Common myeloid progenitor, CD34-positive (primary cell): ENCODE measurements at regions not wholly inside any gene's neighbourhood (a gene's known extent, or its start where the extent isn't known, plus 50 kb on each side); places are given as distances from the start of the nearest gene placed in this dataset.

Experiments used
- CTCF ChIA-PET: fragments of 350-600 bp; sonication (Branson Sonifier 250); formaldehyde crosslinking; loops from one replicate; lab custom pipeline; 2021; ENCODE audit warnings: antibody characterized with exemption; lab: Charles Lee
- POLR2A ChIA-PET: fragments of 350-600 bp; sonication (Branson Sonifier 250); formaldehyde crosslinking; loops from one replicate; lab custom pipeline; 2021; ENCODE audit warnings: antibody characterized with exemption; lab: Charles Lee
- DNase-seq, 3 donors: peaks; one replicate each; pipeline versions ENCODE4 v3.0.0 to v3.0.0-alpha.2; 2013
- H3K27ac ChIP-seq, 2 experiments: 1 replicate in 1 of 2; 2 replicates in 1 of 2; pipeline ENCODE4 v1.7.0; 2013; ENCODE audit warnings: inconsistent platforms in 2 of 2, low read length in 2 of 2, mild to moderate bottlenecking in 2 of 2, low read depth in 1 of 2, moderate library complexity in 1 of 2; ENCODE audit not compliant: severe bottlenecking in 2 of 2, insufficient read depth in 1 of 2, poor library complexity in 1 of 2
- H3K27me3 ChIP-seq, 5 experiments: replicated peaks in 2 of 5; 1 replicate in 3 of 5; 2 replicates in 2 of 5; pipeline versions ENCODE4 v1.6.1 to v1.7.0; 2013; ENCODE audit warnings: low read length in 4 of 5, mild to moderate bottlenecking in 2 of 5, moderate library complexity in 2 of 5, inconsistent platforms in 1 of 5; ENCODE audit not compliant: insufficient read depth in 5 of 5, control insufficient read depth in 4 of 5
- H3K36me3 ChIP-seq, 4 experiments: 1 replicate in 2 of 4; 2 replicates in 2 of 4; pipeline versions ENCODE4 v1.6.1 to v1.7.0; 2013; ENCODE audit warnings: low read length in 3 of 4, control low read depth in 1 of 4, mild to moderate bottlenecking in 1 of 4; ENCODE audit not compliant: control insufficient read depth in 4 of 4, insufficient read depth in 4 of 4
- H3K4me1 ChIP-seq, 4 experiments: 1 replicate in 3 of 4; 2 replicates in 1 of 4; pipeline versions ENCODE4 v1.6.1 to v1.7.1; 2013; ENCODE audit warnings: low read length in 3 of 4, mild to moderate bottlenecking in 3 of 4, control low read depth in 1 of 4, inconsistent platforms in 1 of 4, moderate library complexity in 1 of 4; ENCODE audit not compliant: control insufficient read depth in 4 of 4, insufficient read depth in 4 of 4; ENCODE audit errors: control extremely low read depth in 1 of 4
- H3K4me3 ChIP-seq, 7 experiments: 1 replicate in 4 of 7; 2 replicates in 3 of 7; pipeline versions ENCODE4 v1.5.1 to v1.7.0; 2013; ENCODE audit warnings: mild to moderate bottlenecking in 7 of 7, low read length in 6 of 7, moderate library complexity in 6 of 7, inconsistent platforms in 2 of 7, low read depth in 2 of 7, control low read depth in 1 of 7; ENCODE audit not compliant: insufficient read depth in 4 of 7, control insufficient read depth in 1 of 7; ENCODE audit errors: extremely low read depth in 1 of 7
- H3K9me3 ChIP-seq, 5 experiments: 1 replicate in 4 of 5; 2 replicates in 1 of 5; pipeline versions ENCODE4 v1.6.1 to v1.7.1; 2013; ENCODE audit warnings: low read length in 4 of 5, mild to moderate bottlenecking in 2 of 5, inconsistent platforms in 1 of 5, low read depth in 1 of 5, moderate library complexity in 1 of 5; ENCODE audit not compliant: control insufficient read depth in 4 of 5, insufficient read depth in 2 of 5; ENCODE audit errors: control extremely low read depth in 1 of 5
- WGBS: methylation state at CpG from one replicate; pipeline ENCODE4 v1.1.5; 2013; ENCODE audit not compliant: insufficient coverage; 5-methylcytosine and 5-hydroxymethylcytosine counted together

GRCh38 chr18:55078303-55078932, 119.2 kb upstream of the CCDC68 start:
- CTCF ChIA-PET: no interaction called here

DNA sequence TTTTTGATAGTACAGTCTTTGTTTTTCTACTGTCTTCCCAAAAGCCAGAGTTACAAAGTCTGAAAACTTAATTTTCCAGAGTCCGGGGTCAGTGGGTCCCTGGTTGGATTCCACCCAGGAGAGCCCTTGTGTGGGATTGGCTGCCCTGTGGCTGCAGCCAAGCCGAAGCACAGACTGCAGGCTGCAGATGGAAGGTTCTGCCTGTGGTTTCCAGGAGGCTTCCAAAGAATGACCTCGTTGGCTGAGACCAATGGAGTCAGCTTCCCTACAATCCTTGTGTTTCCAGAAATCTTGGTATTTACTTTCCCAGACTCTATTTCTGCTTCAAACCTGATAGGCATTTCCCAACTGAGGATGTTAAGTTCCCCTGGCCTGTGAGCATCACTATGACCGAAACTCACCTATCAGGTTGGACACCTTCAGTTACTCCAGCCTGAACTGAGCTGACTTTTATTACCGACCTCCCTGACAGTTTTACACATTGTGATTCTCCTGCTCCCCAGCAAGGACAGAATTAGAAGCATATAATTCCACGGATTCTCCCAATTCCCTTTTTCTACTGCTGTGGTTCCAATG, 117.5 kb upstream of the CCDC68 start:
- H3K27ac ChIP-seq: no peak overlapping the region
- no peaks in the 10 kb centered on the region for H3K36me3 ChIP-seq
- DNase-seq: no peak
- H3K9me3 ChIP-seq: peaks cover 0 to 8% (median 0%) of the 10 kb centered on the region in 5 experiments
- peaks cover 0 to 3% (median 0%) of the 10 kb centered on the region in 5 experiments for H3K27me3 ChIP-seq
- no peak overlapping the region for H3K4me3 ChIP-seq
- POLR2A ChIA-PET: no interaction called here
- WGBS: 93% methylated on average over 6 of the region's 6 CpGs
- no peaks in the 10 kb centered on the region for H3K4me1 ChIP-seq
- CTCF ChIA-PET: no interaction called here

More at GRCh38 chr18:55078303-55078932, 119.2 kb upstream of the CCDC68 start:
- 82% methylated on average over 5 of the region's 8 CpGs for WGBS
- Histone ChIP-seq H3K4me3 (no peak overlapping the region), H3K36me3 (no peaks in the 10 kb centered on the region), H3K27ac (no peak overlapping the region), H3K4me1 (no peaks in the 10 kb centered on the region), H3K9me3 (peaks cover 0 to 8% (median 0%) of the 10 kb centered on the region in 5 experiments), H3K27me3 (peaks cover 0 to 3% (median 0%) of the 10 kb centered on the region in 5 experiments)
- DNase-seq: no peak
- POLR2A ChIA-PET: no interaction called here

- no peak for DNase-seq
- Histone ChIP-seq H3K36me3 (no peaks in the 10 kb centered on the region), H3K4me1 (no peaks in the 10 kb centered on the region), H3K4me3 (no peak overlapping the region), H3K27ac (no peak overlapping the region), H3K9me3 (peaks cover 0 to 8% (median 0%) of the 10 kb centered on the region in 5 experiments), H3K27me3 (peaks cover 0 to 4% (median 0%) of the 10 kb centered on the region in 5 experiments)
- CTCF ChIA-PET: no interaction called here
- POLR2A ChIA-PET: no interaction called here
These were observed 114.6 kb upstream of the CCDC68 start for GRCh38 chr18:55073834-55074233.

DNA sequence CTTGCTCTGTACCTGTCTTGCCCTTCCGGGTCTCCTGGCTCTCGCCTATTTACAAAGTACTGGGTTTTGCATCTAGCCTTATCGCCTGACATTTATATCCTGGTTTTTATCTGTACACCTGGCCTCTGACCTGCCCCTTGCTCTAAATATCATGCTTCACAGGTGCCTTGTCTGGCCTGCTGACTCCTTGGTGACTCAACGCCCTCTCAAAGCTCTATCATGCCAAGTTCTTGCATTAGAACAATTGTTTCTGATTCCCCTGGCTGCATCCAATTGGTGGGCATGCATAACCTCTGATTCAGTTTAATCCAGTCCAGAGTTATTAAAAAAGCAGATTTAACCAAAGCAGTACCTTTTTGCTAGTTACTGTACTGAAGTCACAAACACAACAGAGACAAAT, 113.9 kb upstream of the CCDC68 start:
- WGBS: 98% methylated on average over 4 of the region's 4 CpGs

DNA sequence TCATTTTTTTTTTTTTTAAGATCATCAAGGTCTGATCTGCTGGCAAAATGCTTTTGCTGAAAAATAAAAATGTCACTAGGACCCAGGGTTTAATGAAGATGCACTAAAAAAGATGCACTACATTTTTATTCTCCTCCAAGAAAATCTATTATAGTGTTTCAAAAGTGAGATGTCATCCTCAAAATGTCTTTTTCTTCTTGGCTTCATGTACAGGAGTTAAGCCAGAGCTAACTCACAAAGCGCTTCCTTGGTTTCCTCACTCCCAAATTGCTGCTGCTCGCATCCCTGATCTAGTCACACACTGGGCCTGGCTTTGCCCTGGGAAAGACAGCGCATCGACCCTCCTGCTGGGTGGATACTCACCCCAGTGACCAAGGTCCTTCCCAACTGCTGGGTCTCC, 113.4 kb upstream of the CCDC68 start:
- no peak overlapping the region for H3K27ac ChIP-seq
- no peak overlapping the region for H3K4me3 ChIP-seq
- ChIA-PET CTCF (no interaction called here), POLR2A (no interaction called here)
- H3K27me3 ChIP-seq: peaks cover 0 to 4% (median 0%) of the 10 kb centered on the region in 5 experiments
- H3K9me3 ChIP-seq: peaks cover 0 to 8% (median 0%) of the 10 kb centered on the region in 5 experiments
- DNase-seq: no peak
- no peaks in the 10 kb centered on the region for H3K4me1 ChIP-seq
- 99% methylated on average over 4 of the region's 4 CpGs for WGBS
- no peaks in the 10 kb centered on the region for H3K36me3 ChIP-seq

More for the DNA sequence above, 113.9 kb upstream of the CCDC68 start:
- Histone ChIP-seq H3K4me1 (no peaks in the 10 kb centered on the region), H3K36me3 (no peaks in the 10 kb centered on the region), H3K27ac (no peak overlapping the region), H3K27me3 (peaks cover 0 to 4% (median 0%) of the 10 kb centered on the region in 5 experiments), H3K9me3 (peaks cover 0 to 8% (median 0%) of the 10 kb centered on the region in 5 experiments), H3K4me3 (no peak overlapping the region)
- ChIA-PET POLR2A (no interaction called here), CTCF (no interaction called here)
- no peak for DNase-seq

- Histone ChIP-seq H3K36me3 (no peaks in the 10 kb centered on the region), H3K4me1 (no peaks in the 10 kb centered on the region), H3K4me3 (no peak overlapping the region), H3K27me3 (peaks cover 0 to 4% (median 0%) of the 10 kb centered on the region in 5 experiments), H3K27ac (no peak overlapping the region), H3K9me3 (peaks cover 0 to 8% (median 0%) of the 10 kb centered on the region in 5 experiments)
- WGBS: 78% methylated on average over 1 of the region's 2 CpGs
- ChIA-PET POLR2A (no interaction called here), CTCF (no interaction called here)
- DNase-seq: no peak
These were observed 112.9 kb upstream of the CCDC68 start for GRCh38 chr18:55072181-55072580.

DNA sequence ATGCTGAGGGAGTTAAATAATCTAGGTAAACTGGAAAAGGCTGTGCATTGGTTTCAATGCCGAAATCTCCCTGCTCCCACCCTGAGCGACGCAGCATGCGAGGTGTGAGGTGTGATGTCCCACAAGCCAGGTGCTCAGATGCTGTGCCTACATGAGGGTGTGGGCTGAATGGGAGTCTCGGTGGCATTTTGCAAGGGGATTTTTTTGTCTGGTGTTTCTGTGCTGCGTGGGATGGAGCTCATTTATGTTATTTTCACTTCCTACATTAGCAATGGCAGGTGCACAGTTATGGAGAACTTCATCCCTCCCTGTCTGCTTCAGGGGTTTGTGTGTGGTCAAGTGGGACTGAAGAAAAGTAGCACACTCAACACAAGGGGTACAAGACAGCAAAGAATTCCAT, 110.2 kb upstream of the CCDC68 start:
- H3K27ac ChIP-seq: no peak overlapping the region
- H3K4me3 ChIP-seq: no peak overlapping the region
- CTCF ChIA-PET: interaction anchor here (1.3 kb wide), 1 partner anchor 10 kb away, joined by 3 read pairs; no protein-coding TSS in a partner anchor
- POLR2A ChIA-PET: no interaction called here
- peaks cover 0 to 4% (median 0%) of the 10 kb centered on the region in 5 experiments for H3K27me3 ChIP-seq
- 100% methylated on average over 1 of the region's 6 CpGs for WGBS
- peaks cover 0 to 8% (median 0%) of the 10 kb centered on the region in 5 experiments for H3K9me3 ChIP-seq
- DNase-seq: no peak
- H3K36me3 ChIP-seq: no peaks in the 10 kb centered on the region
- no peaks in the 10 kb centered on the region for H3K4me1 ChIP-seq
